Epithelial cell of proximal tubule (primary cell): ENCODE measurements at regions not wholly inside any gene's neighbourhood (a gene's known extent, or its start where the extent isn't known, plus 50 kb on each side); places are given as distances from the start of the nearest gene placed in this dataset.

Experiments
- DNase-seq: peaks from one replicate; pipeline ENCODE4 v3.0.0-alpha.2; 2011; ENCODE audit warnings: low read depth
- H3K4me3 ChIP-seq: 2 replicates; pipeline ENCODE4 v1.5.1; 2011; ENCODE audit warnings: low read depth, mild to moderate bottlenecking, low read length
- TF ChIP-seq, protein P1 (sequence below): conservative IDR thresholded peaks from 2 replicates; pipeline ENCODE4 v1.5.1; 2012; ENCODE audit warnings: low read depth, mild to moderate bottlenecking, low read length

DNA sequence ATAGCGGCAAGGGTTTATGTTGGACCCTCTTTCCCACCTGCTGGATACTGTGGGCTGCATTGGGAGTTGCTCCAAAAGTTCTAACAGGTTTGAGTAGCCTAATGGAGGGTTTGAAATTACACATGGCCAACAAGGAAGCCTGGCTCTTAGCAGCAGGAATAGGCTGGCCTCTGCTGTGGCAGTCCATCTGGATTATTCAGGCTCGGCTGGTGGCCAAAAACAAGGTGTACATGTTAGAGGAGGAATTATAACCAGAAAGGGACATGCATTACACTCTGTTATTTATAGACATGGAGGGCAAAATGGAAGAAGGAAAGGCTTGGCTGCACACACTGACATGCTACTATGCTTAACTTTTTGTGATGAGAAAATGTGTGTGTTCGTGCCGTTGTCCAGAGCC lies 61.1 kb upstream of the NRXN1 start:
- TF ChIP-seq, protein P1, sequence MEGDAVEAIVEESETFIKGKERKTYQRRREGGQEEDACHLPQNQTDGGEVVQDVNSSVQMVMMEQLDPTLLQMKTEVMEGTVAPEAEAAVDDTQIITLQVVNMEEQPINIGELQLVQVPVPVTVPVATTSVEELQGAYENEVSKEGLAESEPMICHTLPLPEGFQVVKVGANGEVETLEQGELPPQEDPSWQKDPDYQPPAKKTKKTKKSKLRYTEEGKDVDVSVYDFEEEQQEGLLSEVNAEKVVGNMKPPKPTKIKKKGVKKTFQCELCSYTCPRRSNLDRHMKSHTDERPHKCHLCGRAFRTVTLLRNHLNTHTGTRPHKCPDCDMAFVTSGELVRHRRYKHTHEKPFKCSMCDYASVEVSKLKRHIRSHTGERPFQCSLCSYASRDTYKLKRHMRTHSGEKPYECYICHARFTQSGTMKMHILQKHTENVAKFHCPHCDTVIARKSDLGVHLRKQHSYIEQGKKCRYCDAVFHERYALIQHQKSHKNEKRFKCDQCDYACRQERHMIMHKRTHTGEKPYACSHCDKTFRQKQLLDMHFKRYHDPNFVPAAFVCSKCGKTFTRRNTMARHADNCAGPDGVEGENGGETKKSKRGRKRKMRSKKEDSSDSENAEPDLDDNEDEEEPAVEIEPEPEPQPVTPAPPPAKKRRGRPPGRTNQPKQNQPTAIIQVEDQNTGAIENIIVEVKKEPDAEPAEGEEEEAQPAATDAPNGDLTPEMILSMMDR, result no peak

DNA sequence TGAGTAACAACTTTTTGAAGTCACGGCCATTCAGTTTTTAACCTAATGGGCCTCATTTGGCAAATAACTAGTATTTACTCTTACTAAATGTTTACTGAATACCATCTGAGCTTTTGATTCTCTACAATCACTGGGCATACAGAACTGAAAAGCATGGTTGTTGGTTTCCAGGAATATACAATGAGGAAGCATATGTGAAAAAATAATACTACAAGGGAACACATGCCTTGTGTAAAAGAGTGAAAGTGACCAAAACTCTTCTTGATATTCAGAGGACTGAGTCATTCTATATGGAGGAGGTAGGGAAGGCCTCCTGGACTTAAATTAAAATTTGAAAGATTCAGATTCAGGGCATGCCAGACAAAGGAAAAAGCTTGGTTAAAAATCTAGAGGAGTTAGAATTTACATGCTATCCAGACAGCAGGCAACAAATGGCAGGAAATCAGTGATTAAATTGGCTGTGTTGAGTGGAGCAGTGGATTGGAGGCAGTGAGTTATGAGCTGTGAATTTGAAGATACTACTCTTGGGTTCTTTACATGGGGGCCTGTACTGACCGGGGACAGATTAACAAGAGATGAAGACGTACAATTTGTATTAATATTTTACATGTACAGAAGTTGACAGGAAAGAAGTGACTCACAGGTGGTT lies 53.6 kb upstream of the NRXN1 start:
- no peak for DNase-seq
- TF ChIP-seq, protein P1, result no peak
- no peak overlapping the region for H3K4me3 ChIP-seq

More for the DNA sequence above, 61.1 kb upstream of the NRXN1 start:
- H3K4me3 ChIP-seq, result no peak overlapping the region
- DNase-seq, result no peak

DNA sequence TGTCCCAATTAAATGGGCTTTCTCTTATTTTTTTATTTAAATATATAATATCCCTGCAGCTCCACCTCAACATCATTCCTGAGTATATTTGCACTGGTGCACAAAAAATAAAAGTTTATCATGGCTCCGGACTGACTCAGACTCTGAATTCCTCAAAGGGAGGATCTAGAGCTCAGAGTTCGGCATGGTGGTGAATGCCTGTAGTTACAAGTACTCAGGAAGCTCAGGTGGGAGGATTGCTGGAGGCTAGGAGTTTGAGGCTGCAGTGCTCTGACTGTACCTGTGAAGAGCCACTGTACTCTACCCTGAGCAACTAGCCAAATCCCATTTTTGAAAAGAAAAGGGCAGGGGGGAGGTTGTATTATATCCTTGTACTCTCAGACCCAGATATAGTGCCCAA lies 52.8 kb upstream of the NRXN1 start:
- no peak overlapping the region for H3K4me3 ChIP-seq
- no peak for DNase-seq
- TF ChIP-seq, protein P1, result no peak
